Epithelial cell of proximal tubule (primary cell): ENCODE measurements at regions not wholly inside any gene's neighbourhood (a gene's known extent, or its start where the extent isn't known, plus 50 kb on each side); places are given as distances from the start of the nearest gene placed in this dataset.

ENCODE experiments used
- DNase-seq: peaks from one replicate; pipeline ENCODE4 v3.0.0-alpha.2; 2011; ENCODE audit warnings: low read depth
- H3K4me3 ChIP-seq: 2 replicates; pipeline ENCODE4 v1.5.1; 2011; ENCODE audit warnings: low read depth, mild to moderate bottlenecking, low read length
- CTCF ChIP-seq: conservative IDR thresholded peaks from 2 replicates; pipeline ENCODE4 v1.5.1; 2012; ENCODE audit warnings: low read depth, mild to moderate bottlenecking, low read length

DNA sequence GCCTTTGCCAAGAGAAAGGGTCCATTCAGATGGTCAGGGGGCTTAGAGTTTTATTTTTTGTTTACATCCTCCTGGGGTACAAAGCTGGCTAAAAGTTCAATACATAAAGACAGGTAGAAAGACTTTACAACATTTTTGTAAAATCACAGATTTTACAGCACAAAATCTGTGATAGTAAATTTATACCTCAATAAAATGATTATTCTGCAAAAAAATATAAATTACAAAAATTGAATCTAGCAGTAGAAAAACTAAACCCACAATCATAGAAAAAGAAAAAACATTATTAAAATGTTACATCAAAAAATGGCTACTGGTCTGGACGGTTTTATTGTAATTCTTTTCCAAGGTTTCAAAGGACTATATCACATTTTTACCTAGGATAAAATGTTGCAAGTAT, 674.2 kb upstream of the CHAC2 start:
- TF ChIP-seq CTCF, result no peak
- no peak overlapping the region for H3K4me3 ChIP-seq
- no peak for DNase-seq

- H3K4me3 ChIP-seq, result no peak overlapping the region
- DNase-seq, result no peak
- TF ChIP-seq CTCF, result no peak
Measured at GRCh38 chr2:53091183-53091582, 676.4 kb upstream of the CHAC2 start.

DNA sequence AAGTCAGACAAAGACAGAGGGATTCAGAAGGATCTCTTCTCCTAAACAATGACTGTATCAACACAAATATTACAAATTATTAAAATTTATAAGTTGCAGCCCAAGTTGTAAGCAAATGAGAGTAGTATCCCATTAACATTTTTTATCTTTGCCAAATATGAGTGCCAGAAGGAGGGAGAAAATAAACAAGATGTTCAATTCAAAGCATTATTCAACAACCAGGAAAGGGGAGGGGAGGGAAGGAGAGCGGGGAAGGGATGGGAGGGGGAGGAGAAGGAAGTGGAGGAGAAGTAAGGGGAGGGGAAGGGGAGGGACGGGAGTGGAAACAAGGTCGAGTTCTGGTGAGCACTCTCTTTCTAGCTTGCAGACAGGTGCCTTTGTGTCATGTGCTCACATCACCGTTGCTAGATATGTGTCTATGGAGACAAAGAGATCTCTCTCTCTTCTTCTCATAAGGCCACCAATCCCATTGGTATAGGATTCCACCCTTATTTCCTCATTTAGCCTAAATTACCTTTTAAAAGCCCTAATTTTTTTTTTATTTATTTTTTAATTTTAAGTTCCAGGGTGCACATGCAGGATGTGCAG, 679.6 kb upstream of the CHAC2 start:
- no peak for DNase-seq
- TF ChIP-seq CTCF, result no peak
- H3K4me3 ChIP-seq, result no peak overlapping the region

- no peak for DNase-seq
- no peak for TF ChIP-seq CTCF
- H3K4me3 ChIP-seq, result no peak overlapping the region
Measured at GRCh38 chr2:53087262-53087873, 680.2 kb upstream of the CHAC2 start.

DNA sequence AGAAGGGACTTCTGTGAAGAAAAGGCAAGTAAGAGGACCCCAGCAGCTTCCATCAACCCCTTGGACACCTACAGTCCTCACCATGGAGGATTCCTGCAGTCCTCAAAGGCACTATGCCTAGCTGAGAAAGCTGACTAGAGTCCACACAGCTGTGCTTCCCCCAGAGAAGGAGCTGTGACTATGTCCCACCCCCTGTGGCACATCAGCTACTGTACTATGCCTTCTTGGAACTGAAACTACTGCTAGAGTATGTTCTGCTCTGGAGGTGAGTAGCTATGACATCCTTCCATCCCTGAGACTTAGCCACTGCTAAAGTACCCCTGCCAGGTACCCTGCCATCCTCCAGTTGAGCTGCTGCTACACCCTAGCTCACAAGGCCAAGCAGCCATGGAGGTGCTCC, 690.2 kb upstream of the CHAC2 start:
- TF ChIP-seq CTCF, result no peak
- H3K4me3 ChIP-seq, result no peak overlapping the region
- no peak for DNase-seq

DNA sequence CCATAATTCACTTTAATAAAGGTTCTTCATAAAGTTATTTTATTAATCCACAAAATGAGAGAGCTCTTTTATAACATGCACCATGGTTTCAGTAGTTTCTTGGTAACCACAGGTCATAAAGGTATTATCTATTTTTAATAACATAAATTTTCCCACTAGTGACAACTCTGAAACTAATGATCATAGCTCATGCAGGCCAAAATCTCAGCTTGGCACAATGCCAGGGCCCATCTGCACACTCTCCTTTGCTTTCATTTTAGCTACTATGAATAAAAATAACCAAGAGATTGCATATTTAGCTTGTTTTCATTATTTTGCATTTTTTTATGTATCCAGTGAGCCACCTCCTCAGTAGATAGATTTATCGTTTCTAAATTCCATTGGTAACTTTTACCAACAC, 691.8 kb upstream of the CHAC2 start:
- H3K4me3 ChIP-seq, result no peak overlapping the region
- no peak for TF ChIP-seq CTCF
- no peak for DNase-seq

GRCh38 chr2:53067533-53067932, 700.1 kb upstream of the CHAC2 start:
- no peak for TF ChIP-seq CTCF
- DNase-seq, result no peak

More at GRCh38 chr2:53067533-53067932, 700.1 kb upstream of the CHAC2 start:
- no peak overlapping the region for H3K4me3 ChIP-seq
